ENCODE measurements at regions not wholly inside any gene's neighbourhood (a gene's known extent, or its start where the extent isn't known, plus 50 kb on each side); places are given as distances from the start of the nearest gene placed in this dataset.

DNA sequence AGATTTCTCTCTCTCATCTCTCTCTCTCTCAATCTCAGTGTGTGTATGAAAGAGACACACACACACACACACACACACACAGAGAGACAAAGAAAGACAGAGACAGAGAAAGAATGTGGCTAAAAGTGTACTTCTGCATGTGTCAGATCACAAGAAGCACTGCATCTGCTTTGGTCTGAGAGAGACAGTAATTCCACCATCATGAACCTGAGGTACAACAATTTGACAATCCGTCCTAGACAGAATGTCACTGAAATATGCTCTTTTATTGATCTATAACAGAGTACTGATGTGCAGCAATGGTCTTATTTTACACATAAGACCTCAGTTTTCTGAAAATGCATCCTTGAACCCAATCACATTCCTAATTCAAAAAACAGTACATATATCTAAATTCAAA, 576.2 kb upstream of the SMIM31 start (continued):
- no peak for TF ChIP-seq MAFK (IDR thresholded peaks at IDR 0.05; ENCODE audit: partially characterized antibody)
- no peak for TF ChIP-seq CBX2 (IDR thresholded peaks at IDR 0.05; ENCODE audit: borderline replicate concordance, low read depth)
- no peak for TF ChIP-seq RARB (CRISPR knock-in tag; IDR thresholded peaks at IDR 0.05)
- no peak for TF ChIP-seq CHD4 (IDR thresholded peaks at IDR 0.05; ENCODE audit: borderline replicate concordance)

- FAIRE-seq, result no peak
- Histone ChIP-seq H3K4me2 (no peak overlapping the region), H3K27ac (no peak overlapping the region), H3K4me1 (no peaks in the 10 kb centered on the region), H3K4me3 (no peak overlapping the region), H3K9me3 (no peaks in the 10 kb centered on the region)
- no peak for ATAC-seq
- TF ChIP-seq HOXB13 (CRISPR knock-in tag; IDR thresholded peaks at IDR 0.05; ENCODE audit: low read depth) (no peak), ZNF302 (CRISPR knock-in tag; IDR thresholded peaks at IDR 0.05) (no peak), KDM5A (IDR thresholded peaks at IDR 0.05) (no peak), ELK1 (IDR thresholded peaks at IDR 0.05; ENCODE audit: low read depth, low read length) (no peak), TP53 (CRISPR knock-in tag; IDR thresholded peaks at IDR 0.05) (no peak), JUN (IDR thresholded peaks at IDR 0.05) (no peak), REST (IDR thresholded peaks at IDR 0.05) (no peak), PHF8 (IDR thresholded peaks at IDR 0.05; ENCODE audit: borderline replicate concordance, low read depth) (no peak), FOSB (CRISPR knock-in tag; IDR thresholded peaks at IDR 0.05) (no peak), MAZ (IDR thresholded peaks at IDR 0.05; ENCODE audit: borderline replicate concordance, low read depth, low read length) (no peak), BHLHE40 (IDR thresholded peaks at IDR 0.05; ENCODE audit: low read depth, low read length) (no peak), POLR2AphosphoS2 (conservative IDR thresholded peaks at IDR 0.05; ENCODE audit: low read length) (no peak), CBX8 (IDR thresholded peaks at IDR 0.05) (no peak), ZFP36 (IDR thresholded peaks at IDR 0.05; ENCODE audit: borderline replicate concordance, partially characterized antibody) (no peak), E2F6 (IDR thresholded peaks at IDR 0.05; ENCODE audit: borderline replicate concordance, low read depth) (no peak), ZSCAN20 (CRISPR knock-in tag; IDR thresholded peaks at IDR 0.05) (no peak)
- TF ChIP-seq, protein P1, sequence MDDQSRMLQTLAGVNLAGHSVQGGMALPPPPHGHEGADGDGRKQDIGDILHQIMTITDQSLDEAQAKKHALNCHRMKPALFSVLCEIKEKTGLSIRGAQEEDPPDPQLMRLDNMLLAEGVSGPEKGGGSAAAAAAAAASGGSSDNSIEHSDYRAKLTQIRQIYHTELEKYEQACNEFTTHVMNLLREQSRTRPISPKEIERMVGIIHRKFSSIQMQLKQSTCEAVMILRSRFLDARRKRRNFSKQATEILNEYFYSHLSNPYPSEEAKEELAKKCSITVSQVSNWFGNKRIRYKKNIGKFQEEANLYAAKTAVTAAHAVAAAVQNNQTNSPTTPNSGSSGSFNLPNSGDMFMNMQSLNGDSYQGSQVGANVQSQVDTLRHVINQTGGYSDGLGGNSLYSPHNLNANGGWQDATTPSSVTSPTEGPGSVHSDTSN (IDR thresholded peaks at IDR 0.05), result no peak
- TF ChIP-seq, protein P2, sequence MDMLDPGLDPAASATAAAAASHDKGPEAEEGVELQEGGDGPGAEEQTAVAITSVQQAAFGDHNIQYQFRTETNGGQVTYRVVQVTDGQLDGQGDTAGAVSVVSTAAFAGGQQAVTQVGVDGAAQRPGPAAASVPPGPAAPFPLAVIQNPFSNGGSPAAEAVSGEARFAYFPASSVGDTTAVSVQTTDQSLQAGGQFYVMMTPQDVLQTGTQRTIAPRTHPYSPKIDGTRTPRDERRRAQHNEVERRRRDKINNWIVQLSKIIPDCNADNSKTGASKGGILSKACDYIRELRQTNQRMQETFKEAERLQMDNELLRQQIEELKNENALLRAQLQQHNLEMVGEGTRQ (IDR thresholded peaks at IDR 0.05), result no peak
- TF ChIP-seq, protein P3, sequence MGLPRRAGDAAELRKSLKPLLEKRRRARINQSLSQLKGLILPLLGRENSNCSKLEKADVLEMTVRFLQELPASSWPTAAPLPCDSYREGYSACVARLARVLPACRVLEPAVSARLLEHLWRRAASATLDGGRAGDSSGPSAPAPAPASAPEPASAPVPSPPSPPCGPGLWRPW (IDR thresholded peaks at IDR 0.05), result no peak
- ChIA-PET CTCF (no interaction called here), POLR2A (no interaction called here)
- WGBS (ENCODE audit: missing lambda C conversion rate), result 76% methylated on average over 30 of the region's 35 CpGs
- no peak for DNase-seq (ENCODE audit: low read depth in 1 of 2, low spot score in 1 of 2)
Measured at GRCh38 chr4:164188236-164188635, 565.7 kb upstream of the SMIM31 start.

Data from A549 (cell line).